GM18498 (cell line): ENCODE measurements at regions not wholly inside any gene's neighbourhood (a gene's known extent, or its start where the extent isn't known, plus 50 kb on each side); places are given as distances from the start of the nearest gene placed in this dataset.

Experiments
- ATAC-seq: cut with Tn5 transposase; IDR thresholded peaks from one replicate; pipeline ENCODE4 v1.9.1; 2021; ENCODE audit warnings: mild to moderate bottlenecking, moderate library complexity; ENCODE audit not compliant: unreplicated experiment

- ATAC-seq = no peak
Observed at GRCh38 chr13:50685956-50686355, 157.5 kb downstream of the DLEU7 start.

GRCh38 chr13:50686551-50686950 is 156.9 kb downstream of the DLEU7 start:
- ATAC-seq = peak; percentile 57

GRCh38 chr13:50687545-50687944 is 155.9 kb downstream of the DLEU7 start:
- ATAC-seq = no peak

- no peak for ATAC-seq
Observed at GRCh38 chr13:50690006-50690405, 153.5 kb downstream of the DLEU7 start.

DNA sequence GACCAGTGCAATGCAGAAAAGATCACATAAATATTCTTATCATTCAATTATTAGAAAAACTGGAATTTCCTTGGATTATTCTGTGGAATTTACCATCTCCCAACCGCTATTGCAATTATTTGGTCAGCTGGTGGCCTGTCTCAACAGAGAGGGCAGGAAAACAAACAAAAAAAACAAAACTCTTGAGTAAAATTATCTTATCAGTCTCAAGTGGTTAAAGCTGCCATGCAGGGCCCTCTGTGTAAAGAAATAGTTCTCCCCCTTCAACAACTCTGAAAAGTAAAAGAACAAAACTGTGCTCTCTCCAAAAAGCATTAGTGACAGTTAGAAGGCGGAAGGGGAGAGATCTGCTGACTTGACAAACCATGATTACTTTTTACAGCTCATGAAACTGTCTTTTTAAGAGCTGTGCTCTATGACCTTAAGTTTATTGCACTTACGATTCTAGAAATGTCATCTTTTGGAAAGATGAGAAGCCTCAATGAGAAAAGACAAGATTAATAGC is 152.3 kb downstream of the DLEU7 start:
- no peak for ATAC-seq

GRCh38 chr13:50691681-50692263 is 151.7 kb downstream of the DLEU7 start:
- no peak for ATAC-seq

- no peak for ATAC-seq
Observed at GRCh38 chr13:50692396-50692915, 151.0 kb downstream of the DLEU7 start.

DNA sequence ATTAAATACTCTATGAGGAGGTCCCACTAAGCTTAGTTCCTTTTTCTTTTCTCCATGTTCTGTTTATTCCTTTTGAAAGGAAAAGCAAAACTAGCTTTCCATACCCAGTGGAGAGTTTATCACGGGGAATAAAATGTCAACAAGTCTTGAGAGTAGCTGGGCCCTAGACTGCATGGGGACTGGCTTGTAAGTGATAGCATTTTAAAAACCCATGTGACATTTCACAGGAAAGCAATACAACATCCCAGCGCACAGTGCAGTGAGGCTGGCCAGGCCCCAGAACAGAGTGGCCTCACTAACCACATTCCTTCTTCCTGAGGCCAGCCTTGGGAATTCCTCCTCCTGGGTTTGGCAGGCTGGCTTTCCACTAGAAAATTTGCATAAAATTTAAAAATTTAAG is 149.8 kb downstream of the DLEU7 start:
- ATAC-seq = no peak

GRCh38 chr13:50697746-50698539 is 145.5 kb downstream of the DLEU7 start:
- ATAC-seq = no peak

DNA sequence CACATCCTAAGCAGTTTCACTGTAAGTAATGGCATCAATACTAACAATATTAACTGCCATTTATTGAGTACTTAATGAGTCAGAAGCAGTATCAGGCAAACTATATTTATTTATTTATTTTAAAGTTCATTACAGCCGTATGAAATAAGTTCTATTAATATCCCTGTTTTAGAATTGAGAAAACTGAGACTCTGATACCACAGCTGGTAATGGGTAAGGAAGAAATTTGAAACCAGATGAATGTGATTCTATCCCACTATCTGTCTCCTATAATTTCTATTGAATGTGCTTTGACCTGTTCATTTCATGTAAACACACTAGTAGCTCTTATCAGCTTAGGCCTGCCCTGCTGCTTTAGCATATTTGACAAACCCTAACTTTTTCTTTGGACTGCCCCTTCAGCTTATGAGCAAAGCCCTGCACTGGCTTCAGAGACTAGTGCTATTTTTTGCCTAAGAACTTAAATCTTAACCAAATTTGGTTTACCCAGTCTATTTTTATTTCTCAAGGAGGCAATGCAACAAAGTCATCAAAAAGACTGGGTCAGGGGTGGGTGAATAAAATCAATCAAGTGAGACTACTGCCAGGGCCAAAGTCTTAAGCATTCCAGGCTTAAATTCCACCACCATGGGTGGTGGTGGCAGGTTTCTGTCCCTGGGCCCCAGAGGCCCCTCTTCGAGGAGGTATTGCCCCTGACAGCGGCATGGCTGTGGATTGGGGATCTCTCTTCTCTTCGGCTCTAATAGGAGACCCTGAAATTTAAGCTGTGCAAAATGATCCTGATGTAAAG is 143.4 kb downstream of the DLEU7 start:
- ATAC-seq = no peak

- ATAC-seq = no peak
Observed at GRCh38 chr13:50700664-50701305, 142.7 kb downstream of the DLEU7 start.

GRCh38 chr13:50701469-50701868 is 142.0 kb downstream of the DLEU7 start:
- ATAC-seq = no peak

DNA sequence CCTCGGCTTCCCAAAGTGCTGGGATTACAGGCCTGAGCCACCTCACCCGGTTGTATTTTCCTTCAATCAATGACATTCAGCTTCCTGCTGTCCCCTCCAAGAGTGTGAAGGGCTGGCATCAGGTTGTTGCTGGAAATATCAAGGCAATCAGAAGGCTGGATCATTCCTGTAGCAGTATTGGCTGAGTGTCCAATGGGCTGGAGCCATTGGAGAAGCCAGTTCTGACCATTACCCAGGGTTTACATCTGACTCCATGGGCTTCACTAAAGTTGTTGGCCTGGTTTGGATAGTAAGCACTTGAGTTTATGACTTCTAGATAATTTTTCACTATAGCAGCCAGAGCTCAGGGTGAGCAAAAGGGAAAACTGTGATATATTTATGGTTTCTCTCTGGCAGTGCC is 137.0 kb downstream of the DLEU7 start:
- no peak for ATAC-seq

DNA sequence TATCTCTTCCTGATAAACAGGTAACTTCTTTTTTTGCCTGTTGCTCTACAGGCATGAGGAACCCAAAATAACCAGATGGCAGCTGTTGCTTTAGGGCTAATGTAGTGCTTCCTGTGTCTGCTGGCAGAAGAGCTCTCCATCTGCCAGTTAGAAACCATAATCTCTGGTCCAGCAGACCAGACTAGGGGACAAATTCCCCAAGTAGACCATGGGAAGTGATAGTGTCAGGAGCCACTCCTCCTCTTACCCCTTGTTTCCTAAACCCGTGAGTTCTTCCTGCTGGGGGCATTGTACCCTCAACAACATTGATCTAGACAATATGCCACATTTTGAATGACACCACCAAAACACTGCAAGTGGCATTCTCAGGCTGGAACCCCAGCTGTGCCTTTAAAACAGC is 135.9 kb downstream of the DLEU7 start:
- no peak for ATAC-seq

- ATAC-seq = no peak
Observed at GRCh38 chr13:50708461-50708860, 135.0 kb downstream of the DLEU7 start.

GRCh38 chr13:50709058-50709457 is 134.4 kb downstream of the DLEU7 start:
- no peak for ATAC-seq

- no peak for ATAC-seq
Observed at GRCh38 chr13:50711131-50711815, 132.2 kb downstream of the DLEU7 start.

DNA sequence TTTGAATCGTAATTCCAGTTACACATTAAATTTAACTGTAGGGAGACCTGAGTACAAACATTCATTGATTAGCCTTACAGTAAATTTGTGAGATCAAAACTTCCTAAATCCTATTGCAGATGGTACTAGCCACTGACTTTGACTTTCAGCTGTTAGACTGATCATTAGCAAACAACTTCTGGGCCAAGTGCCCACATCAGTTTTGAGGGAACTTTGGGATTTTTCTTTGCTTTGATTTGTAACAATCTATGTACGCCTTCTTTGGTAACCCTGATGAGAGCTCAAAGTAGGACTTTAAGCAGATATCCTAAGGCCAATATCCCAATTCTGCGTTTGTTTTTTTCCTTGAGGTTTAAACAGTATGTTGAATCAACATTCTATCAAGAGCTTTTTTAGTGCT is 131.5 kb downstream of the DLEU7 start:
- ATAC-seq = no peak

DNA sequence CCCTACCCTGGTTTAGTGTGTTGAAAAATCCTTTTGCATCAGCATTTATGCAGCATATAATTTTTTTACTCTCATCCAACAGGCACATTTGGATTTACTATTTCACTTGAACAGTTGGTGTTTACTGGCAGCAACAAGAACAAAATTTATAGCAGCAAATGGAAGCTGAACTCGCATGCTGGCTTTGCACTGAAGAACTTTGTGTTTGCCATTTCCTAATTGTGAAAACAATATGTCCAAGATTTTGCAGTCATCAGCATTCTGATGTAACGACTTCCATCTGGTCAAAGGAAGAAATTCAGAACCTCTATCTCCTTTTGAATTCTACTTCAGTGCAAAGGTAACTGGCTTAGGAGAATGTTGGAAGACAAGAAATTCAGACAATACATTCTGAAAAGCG is 131.0 kb downstream of the DLEU7 start:
- no peak for ATAC-seq

DNA sequence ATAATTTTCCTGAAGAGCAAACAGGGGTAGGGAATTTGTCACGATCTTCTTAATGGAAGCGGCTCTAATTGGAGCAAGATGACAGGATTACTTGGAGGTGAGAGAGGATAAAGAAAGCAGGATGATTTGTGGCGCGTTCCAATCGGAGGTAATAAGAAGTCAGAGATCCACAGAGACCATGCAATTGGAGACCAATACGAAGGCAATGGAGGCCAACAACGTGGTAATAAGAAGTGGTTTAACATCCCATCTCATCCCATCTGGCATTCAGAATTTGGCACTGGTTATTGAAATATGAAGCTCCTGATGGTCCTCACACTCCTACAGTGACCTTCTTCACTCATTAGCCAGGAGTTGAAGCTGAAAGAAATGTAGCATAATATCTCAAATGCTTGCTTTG is 130.6 kb downstream of the DLEU7 start:
- no peak for ATAC-seq
